Transverse colon (tissue), 4 donors: ENCODE measurements at regions not wholly inside any gene's neighbourhood (a gene's known extent, or its start where the extent isn't known, plus 50 kb on each side); places are given as distances from the start of the nearest gene placed in this dataset.

ENCODE experiments used
- POLR2A ChIP-seq: fragments of 450-650 bp; IDR thresholded peaks from one replicate; pipeline ENCODE4 v1.6.1; 2016; ENCODE audit warnings: antibody characterized with exemption, mild to moderate bottlenecking, moderate library complexity
- POLR2AphosphoS5 ChIP-seq, 3 donors: sonication (generic); formaldehyde crosslinking; IDR thresholded peaks; one replicate each; pipeline ENCODE4 v1.6.1; 2016; ENCODE audit warnings: antibody characterized with exemption in 3 of 3
- TF ChIP-seq, protein P1 (sequence below), 5 experiments: fragments of 200-600 bp in 3 of 5; fragments of 450-650 bp in 2 of 5; sonication (generic) in 3 of 5; IDR thresholded peaks; 1 replicate in 2 of 5; 2 replicates in 3 of 5; pipeline ENCODE4 v1.5.1; 2016 to 2017; ENCODE audit warnings: antibody characterized with exemption in 5 of 5, inconsistent platforms in 3 of 5, mild to moderate bottlenecking in 2 of 5, moderate library complexity in 1 of 5

DNA sequence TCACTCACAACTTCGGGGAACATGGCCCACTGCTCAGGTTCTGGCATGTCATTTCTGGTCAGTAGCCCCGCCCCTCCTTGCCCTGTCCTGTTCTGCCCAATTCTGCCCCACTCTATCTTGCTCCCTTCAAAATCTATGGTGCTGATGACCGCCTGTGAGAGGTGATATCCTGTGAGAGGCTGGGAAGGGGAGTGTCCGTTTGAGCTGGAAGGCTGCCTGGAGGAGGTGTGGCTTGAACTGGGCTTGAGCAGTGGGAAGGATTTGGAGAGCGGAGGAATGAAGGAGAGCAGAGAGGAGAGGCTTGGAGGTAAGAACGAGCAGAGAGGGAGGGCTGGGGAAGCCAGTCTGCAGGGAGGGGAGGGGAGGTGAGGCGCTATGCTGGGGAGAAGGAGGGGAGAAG is 145.3 kb downstream of the RPS24 start:
- TF ChIP-seq, protein P1, sequence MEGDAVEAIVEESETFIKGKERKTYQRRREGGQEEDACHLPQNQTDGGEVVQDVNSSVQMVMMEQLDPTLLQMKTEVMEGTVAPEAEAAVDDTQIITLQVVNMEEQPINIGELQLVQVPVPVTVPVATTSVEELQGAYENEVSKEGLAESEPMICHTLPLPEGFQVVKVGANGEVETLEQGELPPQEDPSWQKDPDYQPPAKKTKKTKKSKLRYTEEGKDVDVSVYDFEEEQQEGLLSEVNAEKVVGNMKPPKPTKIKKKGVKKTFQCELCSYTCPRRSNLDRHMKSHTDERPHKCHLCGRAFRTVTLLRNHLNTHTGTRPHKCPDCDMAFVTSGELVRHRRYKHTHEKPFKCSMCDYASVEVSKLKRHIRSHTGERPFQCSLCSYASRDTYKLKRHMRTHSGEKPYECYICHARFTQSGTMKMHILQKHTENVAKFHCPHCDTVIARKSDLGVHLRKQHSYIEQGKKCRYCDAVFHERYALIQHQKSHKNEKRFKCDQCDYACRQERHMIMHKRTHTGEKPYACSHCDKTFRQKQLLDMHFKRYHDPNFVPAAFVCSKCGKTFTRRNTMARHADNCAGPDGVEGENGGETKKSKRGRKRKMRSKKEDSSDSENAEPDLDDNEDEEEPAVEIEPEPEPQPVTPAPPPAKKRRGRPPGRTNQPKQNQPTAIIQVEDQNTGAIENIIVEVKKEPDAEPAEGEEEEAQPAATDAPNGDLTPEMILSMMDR (IDR thresholded peaks at IDR 0.05) = no peak
- no peak for TF ChIP-seq POLR2A
- no peak for TF ChIP-seq POLR2AphosphoS5 (IDR thresholded peaks at IDR 0.05)
